H1 (cell line): ENCODE measurements at regions not wholly inside any gene's neighbourhood (a gene's known extent, or its start where the extent isn't known, plus 50 kb on each side); places are given as distances from the start of the nearest gene placed in this dataset.

ENCODE experiments used
- CTBP2 ChIP-seq: IDR thresholded peaks from 2 replicates; pipeline ENCODE4 v1.7.0; 2011; ENCODE audit warnings: borderline replicate concordance, mild to moderate bottlenecking, moderate library complexity, mixed read lengths, low read length; ENCODE audit not compliant: insufficient read depth, insufficient read length
- GABPA ChIP-seq: IDR thresholded peaks from 2 replicates; pipeline ENCODE4 v1.6.1; 2011; ENCODE audit warnings: mild to moderate bottlenecking, low read length, moderate library complexity, borderline replicate concordance; ENCODE audit not compliant: insufficient read depth
- SAP30 ChIP-seq: fragments of 300-600 bp; sonication (generic); IDR thresholded peaks from 2 replicates; pipeline ENCODE4 v1.7.1; 2012; ENCODE audit warnings: low read length, moderate library complexity, mild to moderate bottlenecking, inconsistent platforms; ENCODE audit not compliant: insufficient read depth, insufficient replicate concordance
- YY1 ChIP-seq: IDR thresholded peaks from 2 replicates; pipeline ENCODE4 v1.6.1; 2011; ENCODE audit warnings: low read depth, mild to moderate bottlenecking, low read length

GRCh38 chr1:229093609-229094336 is 177.1 kb upstream of the RAB4A start (continued):
- TF ChIP-seq SAP30 (no peak), GABPA (no peak), YY1 (peak; percentile 64), CTBP2 (no peak)
